ENCODE measurements at regions not wholly inside any gene's neighbourhood (a gene's known extent, or its start where the extent isn't known, plus 50 kb on each side); places are given as distances from the start of the nearest gene placed in this dataset.

DNA sequence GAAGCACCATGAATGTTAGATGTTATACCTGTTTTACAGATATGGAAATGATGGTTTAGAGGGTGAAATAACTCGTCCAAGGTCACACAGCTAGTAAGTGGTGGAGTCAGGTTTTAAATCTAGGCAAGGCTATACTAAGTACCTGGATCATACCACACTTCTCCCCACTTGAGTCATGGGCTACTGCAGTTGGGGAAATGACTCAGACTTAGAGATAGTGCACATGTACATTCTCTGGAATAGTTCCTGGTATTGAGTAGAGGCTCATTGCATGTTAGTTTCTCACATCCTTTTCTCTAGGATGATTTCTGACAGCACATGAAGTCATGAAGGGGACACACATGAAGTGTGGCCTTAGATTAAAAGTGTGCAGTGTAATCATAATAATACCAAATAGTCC is 76.2 kb upstream of the TNFSF11 start:
- Mint-ChIP-seq H3K27ac (no peak overlapping the region), H3K4me3 (no peak overlapping the region), H3K27me3 (ENCODE audit: low read depth in 2 of 2) (no peaks in the 10 kb centered on the region), H3K36me3 (no peaks in the 10 kb centered on the region), H3K4me1 (peaks cover 10 to 15% of the 10 kb centered on the region in 2 donors), H3K9me3 (no peaks in the 10 kb centered on the region)
- no peaks in the 10 kb centered on the region for H3K36me3 ChIP-seq (ENCODE audit: control insufficient read depth, insufficient read depth, low read length)
- no peaks in the 10 kb centered on the region for H3K9me3 ChIP-seq (ENCODE audit: control insufficient read depth, insufficient read depth, low read length)
- no peaks in the 10 kb centered on the region for H3K4me1 ChIP-seq (ENCODE audit: control insufficient read depth, insufficient read depth, low read length)
- no peak overlapping the region for H3K27ac ChIP-seq (ENCODE audit: low read length)
- ATAC-seq (peak in 1 of 3 donors; percentile 42), DNase-seq (no peak)
- H3K27me3 ChIP-seq (ENCODE audit: control insufficient read depth, insufficient read depth, low read length) = no peaks in the 10 kb centered on the region
- intact Hi-C loops (cut with micrococcal nuclease) = no loop called here
- WGBS (ENCODE audit: insufficient coverage) = 60% methylated on average over 1 of the region's 1 CpG
- TF ChIP-seq, protein P1, sequence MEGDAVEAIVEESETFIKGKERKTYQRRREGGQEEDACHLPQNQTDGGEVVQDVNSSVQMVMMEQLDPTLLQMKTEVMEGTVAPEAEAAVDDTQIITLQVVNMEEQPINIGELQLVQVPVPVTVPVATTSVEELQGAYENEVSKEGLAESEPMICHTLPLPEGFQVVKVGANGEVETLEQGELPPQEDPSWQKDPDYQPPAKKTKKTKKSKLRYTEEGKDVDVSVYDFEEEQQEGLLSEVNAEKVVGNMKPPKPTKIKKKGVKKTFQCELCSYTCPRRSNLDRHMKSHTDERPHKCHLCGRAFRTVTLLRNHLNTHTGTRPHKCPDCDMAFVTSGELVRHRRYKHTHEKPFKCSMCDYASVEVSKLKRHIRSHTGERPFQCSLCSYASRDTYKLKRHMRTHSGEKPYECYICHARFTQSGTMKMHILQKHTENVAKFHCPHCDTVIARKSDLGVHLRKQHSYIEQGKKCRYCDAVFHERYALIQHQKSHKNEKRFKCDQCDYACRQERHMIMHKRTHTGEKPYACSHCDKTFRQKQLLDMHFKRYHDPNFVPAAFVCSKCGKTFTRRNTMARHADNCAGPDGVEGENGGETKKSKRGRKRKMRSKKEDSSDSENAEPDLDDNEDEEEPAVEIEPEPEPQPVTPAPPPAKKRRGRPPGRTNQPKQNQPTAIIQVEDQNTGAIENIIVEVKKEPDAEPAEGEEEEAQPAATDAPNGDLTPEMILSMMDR (IDR thresholded peaks at IDR 0.05) = no peak
- no peak overlapping the region for H3K4me3 ChIP-seq (ENCODE audit: low read length)

DNA sequence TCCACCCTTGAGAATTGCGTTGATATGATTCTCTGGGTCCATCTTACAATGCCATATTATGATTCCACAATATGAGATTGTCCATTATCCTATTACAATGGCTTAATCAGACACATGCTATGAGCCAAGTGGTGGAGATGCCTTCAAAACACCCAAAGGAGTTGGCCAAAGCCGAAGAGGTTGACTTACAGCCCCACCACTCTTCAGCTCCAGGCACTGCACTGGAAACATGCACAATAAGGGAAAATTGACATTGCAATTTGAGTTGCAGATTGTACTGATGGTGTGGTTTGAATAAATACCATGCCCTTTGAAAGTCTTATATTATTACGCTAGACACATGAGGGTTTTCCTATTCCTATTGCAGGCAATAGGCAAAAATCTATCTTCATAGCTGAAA is 75.4 kb upstream of the TNFSF11 start:
- intact Hi-C loops (cut with micrococcal nuclease) = no loop called here
- Histone ChIP-seq H3K27ac (ENCODE audit: low read length) (no peak overlapping the region), H3K4me3 (ENCODE audit: low read length) (no peak overlapping the region), H3K9me3 (ENCODE audit: control insufficient read depth, insufficient read depth, low read length) (no peaks in the 10 kb centered on the region), H3K36me3 (ENCODE audit: control insufficient read depth, insufficient read depth, low read length) (no peaks in the 10 kb centered on the region), H3K4me1 (ENCODE audit: control insufficient read depth, insufficient read depth, low read length) (no peaks in the 10 kb centered on the region), H3K27me3 (ENCODE audit: control insufficient read depth, insufficient read depth, low read length) (no peaks in the 10 kb centered on the region)
- Mint-ChIP-seq H3K9me3 (no peaks in the 10 kb centered on the region), H3K36me3 (no peaks in the 10 kb centered on the region), H3K27me3 (ENCODE audit: low read depth in 2 of 2) (no peaks in the 10 kb centered on the region), H3K4me1 (peaks cover 10 to 15% of the 10 kb centered on the region in 2 donors), H3K4me3 (no peak overlapping the region), H3K27ac (no peak overlapping the region)
- DNase-seq = peak in 1 of 2 donors; percentile 17
- TF ChIP-seq, protein P1 (IDR thresholded peaks at IDR 0.05) = no peak
- 73% methylated on average over 3 of the region's 3 CpGs for WGBS (ENCODE audit: insufficient coverage)
- no peak for ATAC-seq
